Midbrain (tissue), 1 donor: ENCODE measurements at regions not wholly inside any gene's neighbourhood (a gene's known extent, or its start where the extent isn't known, plus 50 kb on each side); places are given as distances from the start of the nearest gene placed in this dataset.
"Not testable (repeated sequence)": the region's sequence is repeated elsewhere in the genome, so short reads cannot be mapped to it uniquely, and the experiment has no call there.

Experiments
- DNase-seq: peaks from one replicate; lab custom pipeline; 2025; lab: John Stamatoyannopoulos, UW

DNA sequence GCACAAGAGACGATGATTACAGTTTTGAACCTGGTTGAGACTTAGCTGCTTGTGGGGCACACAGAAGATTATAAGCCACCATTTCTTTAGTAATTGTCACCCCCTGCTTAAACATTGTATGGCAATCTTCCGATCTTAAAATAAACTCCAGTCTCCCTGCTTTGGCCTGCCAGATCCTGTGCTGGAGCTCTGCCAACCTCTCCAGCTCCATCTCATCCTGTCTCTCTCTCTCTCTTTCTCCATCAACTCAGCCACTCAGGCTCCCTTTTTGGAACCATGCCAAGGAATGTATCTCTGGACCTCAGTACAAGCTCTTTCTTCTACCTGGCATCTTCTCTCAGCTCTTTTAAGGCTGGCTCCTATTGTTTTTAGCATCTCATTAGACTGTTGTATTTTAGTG, 1053.2 kb downstream of the REEP3 start:
- no peak for DNase-seq

GRCh38 chr10:64576497-64576896, 1055.3 kb downstream of the REEP3 start:
- DNase-seq, result no peak

DNA sequence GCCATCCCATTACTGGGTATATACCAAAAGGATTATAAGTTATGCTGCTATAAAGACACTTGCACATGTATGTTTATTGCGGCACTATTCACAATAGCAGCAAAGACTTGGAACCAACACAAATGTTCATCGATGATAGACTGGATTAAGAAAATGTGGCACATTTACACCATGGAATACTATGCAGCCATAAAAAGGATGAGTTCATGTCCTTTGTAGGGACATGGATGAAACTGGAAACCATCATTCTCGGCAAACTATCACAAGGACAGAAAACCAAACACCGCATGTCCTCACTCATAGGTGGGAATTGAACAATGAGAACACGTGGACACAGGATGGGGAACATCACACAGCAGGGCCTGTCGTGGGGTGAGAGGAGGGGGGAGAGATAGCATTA, 1057.6 kb downstream of the REEP3 start:
- not testable (repeated sequence) for DNase-seq

DNA sequence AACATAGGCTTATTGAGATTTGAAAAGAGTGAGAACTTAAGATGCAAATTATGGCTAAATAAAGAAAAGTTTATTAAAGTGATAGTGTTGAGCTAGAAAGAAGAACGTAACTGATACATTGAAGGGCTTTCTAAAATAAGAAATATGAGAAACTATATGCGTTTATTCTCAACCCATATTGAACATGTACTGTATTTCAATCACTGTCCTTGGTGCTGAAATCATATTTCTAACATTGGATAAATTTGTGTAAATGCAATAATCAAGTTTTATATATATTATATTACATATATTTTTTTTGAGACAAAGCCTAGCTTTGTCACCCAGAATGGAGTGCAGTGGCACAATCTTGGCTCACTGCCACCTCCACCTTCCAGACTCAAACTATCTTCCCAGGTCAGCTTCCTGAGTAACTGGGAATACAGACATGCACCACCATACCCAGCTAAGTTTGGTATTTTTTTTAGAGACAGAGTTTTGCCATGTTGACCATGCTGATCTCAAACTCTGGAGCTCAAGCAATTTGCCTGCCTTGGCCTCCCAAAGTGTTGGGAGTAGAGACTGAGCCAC, 1065.8 kb downstream of the REEP3 start:
- no peak for DNase-seq

DNA sequence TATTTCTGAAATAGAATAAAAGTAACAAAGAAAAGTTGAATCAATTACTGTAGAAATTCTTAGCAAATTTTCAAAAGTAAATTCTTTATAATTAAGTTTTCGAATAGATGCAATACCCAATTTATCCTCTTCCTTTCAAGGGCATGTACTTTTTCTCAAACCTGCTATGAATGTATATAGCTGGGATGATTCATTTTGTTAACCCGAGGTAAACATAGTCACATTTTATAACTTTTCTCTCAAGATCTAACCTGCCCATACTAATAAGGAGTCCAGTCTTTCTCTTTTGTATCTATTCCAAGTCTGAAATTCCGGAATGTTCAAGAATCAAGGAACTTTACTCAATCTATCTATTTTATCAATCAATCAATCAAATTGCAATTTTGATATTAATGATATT, 1072.9 kb downstream of the REEP3 start:
- no peak for DNase-seq

- DNase-seq, result no peak
These were observed 1077.4 kb downstream of the REEP3 start for GRCh38 chr10:64598600-64598999.

DNA sequence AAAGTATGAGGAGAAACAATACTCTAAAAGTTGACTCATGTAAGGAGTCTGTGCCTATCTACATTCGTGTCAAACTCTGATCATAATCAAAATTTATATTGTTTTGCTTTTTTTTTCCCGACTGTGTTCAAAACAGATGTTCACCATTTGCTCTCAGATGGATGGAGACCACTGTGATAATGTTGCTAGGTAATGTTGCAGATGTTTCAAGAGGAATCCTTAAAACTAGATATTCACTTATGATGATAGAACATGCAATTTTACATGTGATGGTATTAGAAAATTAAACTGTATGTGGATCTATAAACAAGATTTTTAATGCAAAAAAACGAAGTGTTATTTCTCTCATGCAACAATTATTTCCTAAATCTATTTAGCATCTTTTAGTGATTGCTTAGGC, 1080.1 kb downstream of the REEP3 start:
- DNase-seq, result no peak

DNA sequence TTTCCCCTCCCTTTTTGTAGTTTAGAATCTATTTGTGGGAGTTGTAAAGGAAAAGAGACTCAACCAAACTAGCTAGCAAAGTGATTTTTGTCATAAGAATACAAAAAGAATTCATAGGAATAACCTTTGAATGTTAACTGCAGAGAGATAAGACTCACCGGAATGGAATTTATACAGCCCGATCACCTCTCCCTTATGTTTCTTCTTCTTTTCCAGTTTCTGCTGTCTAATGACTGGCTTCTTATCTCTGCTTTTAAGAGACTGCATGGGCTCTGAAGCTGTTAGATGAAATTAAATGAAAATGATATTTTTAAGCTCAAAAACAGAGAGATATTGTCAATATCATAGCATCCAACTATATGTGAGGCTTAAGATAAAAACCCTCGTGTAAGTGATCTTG, 1095.9 kb downstream of the REEP3 start:
- DNase-seq, result no peak

DNA sequence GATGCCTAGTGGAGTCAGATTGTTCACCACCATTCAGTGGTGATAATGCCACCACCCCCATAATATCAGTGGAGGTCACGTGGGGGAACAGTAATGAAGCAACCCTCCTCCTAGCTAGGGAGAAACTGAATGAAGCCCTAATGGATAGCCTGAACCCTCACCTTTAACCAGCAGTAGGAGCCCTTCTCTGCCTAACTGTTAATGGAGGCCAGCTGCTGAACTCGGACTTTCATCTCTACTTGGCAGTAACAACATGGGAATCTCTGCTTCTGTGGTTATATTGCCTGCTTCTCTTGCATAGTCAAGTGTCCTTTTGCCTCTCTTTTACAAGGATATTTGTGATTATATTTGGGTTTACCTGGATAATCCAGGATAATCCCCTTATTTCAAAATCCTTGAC, 1097.9 kb downstream of the REEP3 start:
- DNase-seq, result no peak

GRCh38 chr10:64626924-64627323, 1105.7 kb downstream of the REEP3 start:
- DNase-seq, result no peak

DNA sequence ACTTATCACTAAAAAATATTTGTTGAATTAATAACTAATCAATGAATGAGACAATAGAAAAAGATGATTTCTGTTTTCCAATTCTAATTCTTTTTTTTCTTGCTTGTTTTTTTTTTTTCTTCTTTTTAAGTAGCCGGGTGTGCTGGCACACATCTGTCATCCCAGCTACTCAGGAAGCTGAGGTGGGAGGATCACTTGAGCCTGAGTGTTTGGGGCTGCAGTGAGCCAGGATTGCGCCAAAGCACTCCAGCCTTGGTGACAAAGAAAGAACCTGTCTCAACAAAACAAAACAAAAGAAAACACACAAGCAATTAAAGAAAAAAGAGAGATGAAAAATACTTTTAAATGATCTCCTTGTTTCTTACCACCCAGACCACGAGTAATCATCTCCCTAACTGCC, 1109.3 kb downstream of the REEP3 start:
- DNase-seq, result no peak

DNA sequence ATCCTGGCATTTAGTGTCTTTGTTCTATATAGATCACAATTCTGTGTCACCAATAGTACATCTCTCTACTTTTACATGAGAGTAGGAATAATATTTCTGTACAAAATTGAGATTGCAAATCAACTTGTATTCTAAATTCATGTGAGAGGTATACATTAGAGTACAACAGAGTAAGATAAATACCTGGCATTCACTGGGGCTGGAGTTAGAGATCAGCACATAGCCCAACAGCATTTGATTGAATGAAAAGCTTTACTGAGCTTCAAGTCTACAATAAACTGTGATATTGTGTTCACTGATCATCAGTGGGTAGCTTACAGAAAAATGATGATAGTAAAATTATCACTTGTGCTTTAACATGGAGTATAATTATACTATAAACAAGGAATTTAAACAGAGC, 1114.7 kb downstream of the REEP3 start:
- no peak for DNase-seq

DNA sequence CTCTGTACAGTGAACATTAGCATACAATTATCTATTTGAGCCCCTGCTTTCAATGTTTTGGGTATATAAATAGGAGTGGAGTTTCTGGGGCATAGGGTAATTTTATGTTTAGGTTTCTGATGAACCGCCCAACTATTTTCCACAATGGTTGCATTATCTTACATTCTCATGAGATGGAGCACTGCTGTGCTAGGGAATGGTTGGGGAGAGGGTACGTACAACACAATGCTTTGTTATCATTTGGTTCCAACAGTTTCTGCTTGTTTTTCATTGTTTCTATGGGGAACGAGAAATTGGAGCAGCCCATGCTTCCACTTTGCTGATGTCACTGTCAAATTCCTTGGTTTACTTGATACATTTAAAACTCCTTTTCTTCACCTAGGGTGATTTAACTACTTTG, 1115.3 kb downstream of the REEP3 start:
- peak; percentile 84 for DNase-seq

DNA sequence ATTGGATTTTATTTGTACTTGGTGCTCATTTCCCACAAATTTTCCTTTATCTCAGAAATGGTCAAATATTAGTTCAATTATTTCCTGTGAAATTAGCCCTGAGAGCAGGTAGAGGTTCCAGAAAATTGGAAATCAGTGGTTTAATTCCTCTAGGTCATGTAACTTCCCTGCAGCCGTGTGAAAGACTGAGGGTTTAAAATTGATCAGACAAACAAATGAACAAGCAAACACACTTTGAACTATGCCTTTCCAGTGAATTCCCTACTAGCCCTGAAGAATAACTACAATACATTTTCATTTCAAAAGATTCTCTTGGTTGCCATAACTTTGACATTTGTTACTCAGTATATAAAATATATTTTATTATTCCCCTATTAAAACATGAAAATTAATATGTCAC, 1116.7 kb downstream of the REEP3 start:
- no peak for DNase-seq

GRCh38 chr10:64648915-64649314, 1127.7 kb downstream of the REEP3 start:
- DNase-seq, result peak; percentile 49

GRCh38 chr10:64658528-64658927, 1137.3 kb downstream of the REEP3 start:
- DNase-seq, result no peak

- DNase-seq, result no peak
These were observed 1138.1 kb downstream of the REEP3 start for GRCh38 chr10:64659311-64659710.

DNA sequence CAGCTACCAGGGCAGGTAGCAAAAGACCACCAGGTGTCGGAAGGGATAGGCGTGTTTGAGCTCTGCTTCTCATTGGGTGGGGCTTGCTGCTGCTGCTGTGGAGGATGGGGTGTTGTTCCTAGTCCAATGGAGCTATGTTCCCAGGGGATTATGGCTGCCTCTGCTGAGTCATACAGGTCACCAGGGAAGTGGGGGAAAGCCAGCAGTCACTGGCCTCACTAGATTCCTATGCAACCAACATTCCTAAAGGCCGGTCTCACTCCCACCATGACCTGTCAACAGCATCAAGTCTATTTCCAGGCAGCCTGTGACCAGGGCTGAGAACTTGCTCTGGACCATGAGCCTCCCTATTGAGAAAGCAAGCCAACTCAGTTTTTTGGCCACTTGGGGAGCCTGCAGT, 1160.8 kb downstream of the REEP3 start:
- DNase-seq, result no peak

GRCh38 chr10:64690194-64690593, 1169.0 kb downstream of the REEP3 start:
- no peak for DNase-seq

GRCh38 chr10:64699244-64699643, 1178.0 kb downstream of the REEP3 start:
- DNase-seq, result no peak

- DNase-seq, result not testable (repeated sequence)
These were observed 1180.9 kb downstream of the REEP3 start for GRCh38 chr10:64702086-64702485.

GRCh38 chr10:64708884-64709681, 1187.9 kb downstream of the REEP3 start:
- DNase-seq, result no peak

DNA sequence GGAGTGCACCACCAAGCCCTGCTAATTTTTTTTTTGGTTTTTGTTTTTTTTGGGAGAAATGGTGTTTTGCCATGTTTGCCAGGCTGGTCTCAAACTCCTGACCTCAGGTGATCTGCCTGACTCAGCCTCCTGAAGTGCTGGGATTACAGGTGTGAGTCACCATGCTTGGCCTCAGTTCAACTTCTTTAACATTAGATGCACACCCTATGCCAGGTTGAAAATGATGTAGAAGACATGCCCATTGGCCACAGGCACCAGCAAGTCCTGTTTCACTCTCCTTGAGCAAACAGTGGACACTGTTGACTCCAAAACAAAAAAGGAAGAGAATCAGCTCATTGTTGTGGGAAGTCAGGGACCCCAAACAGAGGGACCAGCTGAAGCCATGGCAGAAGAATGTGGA, 1205.3 kb downstream of the REEP3 start:
- no peak for DNase-seq

DNA sequence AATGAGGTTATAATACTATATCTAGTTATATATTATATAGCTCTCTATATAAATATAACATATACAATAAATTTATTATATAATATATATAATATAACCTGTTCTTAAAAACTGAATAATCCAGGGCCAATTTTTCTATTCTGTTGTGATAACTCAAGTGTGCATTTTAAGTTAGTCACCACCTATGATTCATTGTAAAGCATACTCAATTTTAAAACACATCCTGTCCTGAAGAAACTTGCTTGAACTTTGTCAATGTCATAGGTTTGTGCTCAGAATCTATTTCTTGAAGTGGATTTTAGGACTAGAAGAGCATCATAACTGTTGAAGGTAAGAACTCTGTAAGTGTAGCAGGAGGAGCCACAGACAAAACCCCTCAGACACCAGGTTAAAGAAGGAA, 1209.8 kb downstream of the REEP3 start:
- no peak for DNase-seq
